Prostate gland (tissue), 2 donors: ENCODE measurements at regions not wholly inside any gene's neighbourhood (a gene's known extent, or its start where the extent isn't known, plus 50 kb on each side); places are given as distances from the start of the nearest gene placed in this dataset.

ENCODE experiments used
- POLR2A ChIP-seq: fragments of 450-650 bp; IDR thresholded peaks from one replicate; pipeline ENCODE4 v1.6.1; 2016; ENCODE audit warnings: antibody characterized with exemption, mild to moderate bottlenecking
- POLR2AphosphoS5 ChIP-seq: sonication (generic); formaldehyde crosslinking; IDR thresholded peaks from one replicate; pipeline ENCODE4 v1.6.1; 2017; ENCODE audit warnings: antibody characterized with exemption
- TF ChIP-seq, protein P1 (sequence below), 4 experiments: fragments of 200-600 bp in 2 of 4; fragments of 450-650 bp in 2 of 4; sonication (generic) in 2 of 4; IDR thresholded peaks; 1 replicate in 3 of 4; 2 replicates in 1 of 4; pipeline ENCODE4 v1.5.1; 2016 to 2019; ENCODE audit warnings: antibody characterized with exemption in 4 of 4, mild to moderate bottlenecking in 2 of 4, moderate library complexity in 2 of 4

DNA sequence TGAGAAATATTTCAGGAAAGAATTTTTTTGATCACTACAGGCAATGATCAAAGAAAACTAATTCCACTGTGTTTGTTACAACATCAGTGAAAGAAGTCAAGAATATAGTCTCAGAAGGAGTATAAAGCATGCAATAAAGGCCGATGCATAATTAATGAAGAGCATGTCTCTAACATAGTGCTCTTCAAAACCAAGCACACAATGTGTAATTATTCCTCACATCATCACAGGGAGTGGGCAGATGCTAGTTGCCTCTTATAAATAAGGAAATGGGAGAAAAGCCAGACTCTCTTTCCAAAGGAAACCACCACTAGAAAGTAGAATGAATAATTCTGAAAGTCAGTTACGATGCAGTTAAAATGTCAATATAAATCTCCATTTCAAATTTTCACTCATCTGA is 220.1 kb downstream of the TEX36 start:
- TF ChIP-seq, protein P1, sequence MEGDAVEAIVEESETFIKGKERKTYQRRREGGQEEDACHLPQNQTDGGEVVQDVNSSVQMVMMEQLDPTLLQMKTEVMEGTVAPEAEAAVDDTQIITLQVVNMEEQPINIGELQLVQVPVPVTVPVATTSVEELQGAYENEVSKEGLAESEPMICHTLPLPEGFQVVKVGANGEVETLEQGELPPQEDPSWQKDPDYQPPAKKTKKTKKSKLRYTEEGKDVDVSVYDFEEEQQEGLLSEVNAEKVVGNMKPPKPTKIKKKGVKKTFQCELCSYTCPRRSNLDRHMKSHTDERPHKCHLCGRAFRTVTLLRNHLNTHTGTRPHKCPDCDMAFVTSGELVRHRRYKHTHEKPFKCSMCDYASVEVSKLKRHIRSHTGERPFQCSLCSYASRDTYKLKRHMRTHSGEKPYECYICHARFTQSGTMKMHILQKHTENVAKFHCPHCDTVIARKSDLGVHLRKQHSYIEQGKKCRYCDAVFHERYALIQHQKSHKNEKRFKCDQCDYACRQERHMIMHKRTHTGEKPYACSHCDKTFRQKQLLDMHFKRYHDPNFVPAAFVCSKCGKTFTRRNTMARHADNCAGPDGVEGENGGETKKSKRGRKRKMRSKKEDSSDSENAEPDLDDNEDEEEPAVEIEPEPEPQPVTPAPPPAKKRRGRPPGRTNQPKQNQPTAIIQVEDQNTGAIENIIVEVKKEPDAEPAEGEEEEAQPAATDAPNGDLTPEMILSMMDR (IDR thresholded peaks at IDR 0.05), result no peak
- TF ChIP-seq POLR2A (no peak), POLR2AphosphoS5 (no peak)
